Upper lobe of left lung (tissue), 4 donors: ENCODE measurements at regions not wholly inside any gene's neighbourhood (a gene's known extent, or its start where the extent isn't known, plus 50 kb on each side); places are given as distances from the start of the nearest gene placed in this dataset.

Experiments used
- EP300 ChIP-seq, 4 donors: sonication (generic); formaldehyde crosslinking; IDR thresholded peaks; one replicate each; pipeline ENCODE4 v1.5.1; 2017; ENCODE audit warnings: antibody characterized with exemption in 4 of 4, control low read depth in 2 of 4
- POLR2A ChIP-seq, 4 donors: fragments of 450-650 bp; IDR thresholded peaks; one replicate each; pipeline ENCODE4 v1.5.1; 2016 to 2017; ENCODE audit warnings: antibody characterized with exemption in 4 of 4, mild to moderate bottlenecking in 2 of 4
- POLR2AphosphoS5 ChIP-seq, 2 donors: sonication (generic); formaldehyde crosslinking; IDR thresholded peaks; one replicate each; pipeline ENCODE4 v1.5.1; 2017; ENCODE audit warnings: antibody characterized with exemption in 2 of 2
- TF ChIP-seq, protein P1 (sequence below), 6 experiments: fragments of 450-650 bp in 4 of 6; fragments of 200-600 bp in 2 of 6; sonication (generic) in 2 of 6; IDR thresholded peaks; one replicate each; pipeline ENCODE4 v1.5.1; 2016 to 2019; ENCODE audit warnings: antibody characterized with exemption in 6 of 6

DNA sequence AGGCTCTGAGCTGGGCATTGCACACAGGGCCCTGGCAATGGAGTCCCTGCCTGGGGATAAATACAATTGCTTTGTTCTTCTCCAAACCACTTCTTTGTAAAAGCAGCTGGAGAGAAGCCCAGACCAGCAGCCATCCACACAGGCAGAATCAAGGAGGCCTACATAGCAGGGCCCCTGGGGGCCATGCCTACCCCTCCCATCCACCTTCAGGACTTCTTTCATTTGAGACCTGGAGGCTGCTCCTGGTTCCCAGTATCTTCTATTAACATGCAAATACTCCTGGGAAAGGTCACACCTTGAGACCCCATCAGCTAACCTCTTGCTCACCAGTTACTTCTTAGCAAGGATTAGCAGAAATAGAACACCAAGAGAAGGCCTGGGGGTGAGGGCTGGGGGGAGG lies 511.1 kb downstream of the SOX6 start:
- TF ChIP-seq, protein P1, sequence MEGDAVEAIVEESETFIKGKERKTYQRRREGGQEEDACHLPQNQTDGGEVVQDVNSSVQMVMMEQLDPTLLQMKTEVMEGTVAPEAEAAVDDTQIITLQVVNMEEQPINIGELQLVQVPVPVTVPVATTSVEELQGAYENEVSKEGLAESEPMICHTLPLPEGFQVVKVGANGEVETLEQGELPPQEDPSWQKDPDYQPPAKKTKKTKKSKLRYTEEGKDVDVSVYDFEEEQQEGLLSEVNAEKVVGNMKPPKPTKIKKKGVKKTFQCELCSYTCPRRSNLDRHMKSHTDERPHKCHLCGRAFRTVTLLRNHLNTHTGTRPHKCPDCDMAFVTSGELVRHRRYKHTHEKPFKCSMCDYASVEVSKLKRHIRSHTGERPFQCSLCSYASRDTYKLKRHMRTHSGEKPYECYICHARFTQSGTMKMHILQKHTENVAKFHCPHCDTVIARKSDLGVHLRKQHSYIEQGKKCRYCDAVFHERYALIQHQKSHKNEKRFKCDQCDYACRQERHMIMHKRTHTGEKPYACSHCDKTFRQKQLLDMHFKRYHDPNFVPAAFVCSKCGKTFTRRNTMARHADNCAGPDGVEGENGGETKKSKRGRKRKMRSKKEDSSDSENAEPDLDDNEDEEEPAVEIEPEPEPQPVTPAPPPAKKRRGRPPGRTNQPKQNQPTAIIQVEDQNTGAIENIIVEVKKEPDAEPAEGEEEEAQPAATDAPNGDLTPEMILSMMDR (IDR thresholded peaks at IDR 0.05), result no peak
- TF ChIP-seq POLR2AphosphoS5 (IDR thresholded peaks at IDR 0.05), result no peak
- no peak for TF ChIP-seq EP300 (IDR thresholded peaks at IDR 0.05)
- TF ChIP-seq POLR2A (IDR thresholded peaks at IDR 0.05), result no peak
